Testis (tissue), 2 donors: ENCODE measurements at regions not wholly inside any gene's neighbourhood (a gene's known extent, or its start where the extent isn't known, plus 50 kb on each side); places are given as distances from the start of the nearest gene placed in this dataset.

Experiments
- DNase-seq: peaks from one replicate; pipeline ENCODE4 v3.0.0-alpha.2; 2019
- H3K27ac ChIP-seq, 2 donors: fragments of 200-600 bp; sonication (generic); one replicate each; pipeline ENCODE4 v1.5.1; 2019
- H3K27me3 ChIP-seq: fragments of 200-600 bp; sonication (generic); one replicate; pipeline ENCODE4 v1.5.1; 2019
- H3K36me3 ChIP-seq: fragments of 200-600 bp; sonication (generic); one replicate; pipeline ENCODE4 v1.5.1; 2017; ENCODE audit warnings: low read depth; ENCODE audit errors: missing control alignments
- H3K4me1 ChIP-seq: fragments of 200-600 bp; sonication (generic); one replicate; pipeline ENCODE4 v1.5.1; 2019
- H3K4me3 ChIP-seq, 2 donors: fragments of 200-600 bp; sonication (generic); one replicate each; pipeline ENCODE4 v1.5.1; 2017 to 2019
- H3K9me3 ChIP-seq: fragments of 200-600 bp; sonication (generic); one replicate; pipeline ENCODE4 v1.5.1; 2017
- POLR2A ChIP-seq: fragments of 450-650 bp; IDR thresholded peaks from one replicate; pipeline ENCODE4 v1.6.1; 2017; ENCODE audit warnings: antibody characterized with exemption, mild to moderate bottlenecking, moderate library complexity
- WGBS, 2 donors: methylation state at CpG; one replicate each; pipeline ENCODE4 v1.1.5; 2018; 5-methylcytosine and 5-hydroxymethylcytosine counted together
- intact Hi-C: fragments of 100-400 bp; cut with DNase I; formaldehyde crosslinking; loops from one replicate; pipeline ENCODE4 v1.15.1; 2023; ENCODE audit warnings: low total_unique reads
- TF ChIP-seq, protein P1 (sequence below), 3 experiments: fragments of 450-650 bp in 2 of 3; fragments of 200-600 bp in 1 of 3; sonication (generic) in 1 of 3; IDR thresholded peaks; one replicate each; pipeline ENCODE4 v1.5.1; 2016 to 2019; ENCODE audit warnings: antibody characterized with exemption in 3 of 3, mild to moderate bottlenecking in 2 of 3, moderate library complexity in 1 of 3

DNA sequence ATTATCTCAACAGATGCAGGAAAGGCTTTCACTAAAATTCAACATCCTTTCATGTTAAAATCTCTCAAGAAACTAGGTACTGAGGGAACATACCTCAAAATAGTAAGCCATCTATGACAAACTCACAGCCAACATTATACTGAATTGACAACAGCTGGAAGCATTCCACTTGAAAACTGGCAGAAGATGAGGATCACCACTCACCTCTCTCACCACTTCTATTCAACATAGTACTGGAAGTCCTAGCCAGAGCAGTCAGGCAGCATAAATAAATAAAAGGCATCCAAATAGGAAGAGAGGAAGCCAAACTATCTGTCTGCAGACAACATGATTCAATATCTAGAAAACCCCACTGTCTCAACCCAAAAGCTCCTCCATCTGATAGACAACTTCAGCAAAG, 203.6 kb upstream of the GRAMD2B start:
- no peak for TF ChIP-seq POLR2A
- TF ChIP-seq, protein P1, sequence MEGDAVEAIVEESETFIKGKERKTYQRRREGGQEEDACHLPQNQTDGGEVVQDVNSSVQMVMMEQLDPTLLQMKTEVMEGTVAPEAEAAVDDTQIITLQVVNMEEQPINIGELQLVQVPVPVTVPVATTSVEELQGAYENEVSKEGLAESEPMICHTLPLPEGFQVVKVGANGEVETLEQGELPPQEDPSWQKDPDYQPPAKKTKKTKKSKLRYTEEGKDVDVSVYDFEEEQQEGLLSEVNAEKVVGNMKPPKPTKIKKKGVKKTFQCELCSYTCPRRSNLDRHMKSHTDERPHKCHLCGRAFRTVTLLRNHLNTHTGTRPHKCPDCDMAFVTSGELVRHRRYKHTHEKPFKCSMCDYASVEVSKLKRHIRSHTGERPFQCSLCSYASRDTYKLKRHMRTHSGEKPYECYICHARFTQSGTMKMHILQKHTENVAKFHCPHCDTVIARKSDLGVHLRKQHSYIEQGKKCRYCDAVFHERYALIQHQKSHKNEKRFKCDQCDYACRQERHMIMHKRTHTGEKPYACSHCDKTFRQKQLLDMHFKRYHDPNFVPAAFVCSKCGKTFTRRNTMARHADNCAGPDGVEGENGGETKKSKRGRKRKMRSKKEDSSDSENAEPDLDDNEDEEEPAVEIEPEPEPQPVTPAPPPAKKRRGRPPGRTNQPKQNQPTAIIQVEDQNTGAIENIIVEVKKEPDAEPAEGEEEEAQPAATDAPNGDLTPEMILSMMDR (IDR thresholded peaks at IDR 0.05): no peak
- DNase-seq: no peak
- intact Hi-C loops: no loop called here
- Histone ChIP-seq H3K4me1 (no peaks in the 10 kb centered on the region), H3K27me3 (no peaks in the 10 kb centered on the region), H3K9me3 (no peaks in the 10 kb centered on the region), H3K36me3 (no peaks in the 10 kb centered on the region), H3K4me3 (no peak overlapping the region), H3K27ac (no peak overlapping the region)

DNA sequence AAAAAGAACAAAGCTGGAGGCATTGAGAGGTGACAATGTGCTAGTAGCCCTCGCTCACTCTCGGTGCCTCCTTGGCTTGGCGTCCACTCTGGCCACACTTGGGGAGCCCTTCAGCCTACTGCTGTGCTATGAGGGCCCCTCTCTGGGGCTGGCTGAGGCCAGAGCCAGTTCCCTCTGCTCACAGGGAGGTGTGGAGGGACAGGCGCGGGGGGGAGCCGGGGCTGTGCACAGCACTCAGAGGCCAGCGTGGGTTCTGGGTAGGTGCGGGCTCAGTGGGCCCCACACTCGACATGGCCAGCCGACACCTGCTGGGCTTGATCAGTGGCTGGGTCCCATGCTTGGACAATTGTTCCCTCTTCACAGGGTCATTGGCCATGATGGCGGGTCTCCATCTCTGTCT, 202.5 kb upstream of the GRAMD2B start:
- 77 to 88% methylated on average over 4 to 11 of the region's 11 CpGs for WGBS, 2 donors
- no peaks in the 10 kb centered on the region for H3K9me3 ChIP-seq
- DNase-seq: no peak
- H3K4me3 ChIP-seq: no peak overlapping the region
- intact Hi-C loops: no loop called here
- H3K27me3 ChIP-seq: no peaks in the 10 kb centered on the region
- H3K27ac ChIP-seq: no peak overlapping the region
- TF ChIP-seq, protein P1 (IDR thresholded peaks at IDR 0.05): no peak
- no peak for TF ChIP-seq POLR2A
- no peaks in the 10 kb centered on the region for H3K36me3 ChIP-seq
- H3K4me1 ChIP-seq: no peaks in the 10 kb centered on the region

DNA sequence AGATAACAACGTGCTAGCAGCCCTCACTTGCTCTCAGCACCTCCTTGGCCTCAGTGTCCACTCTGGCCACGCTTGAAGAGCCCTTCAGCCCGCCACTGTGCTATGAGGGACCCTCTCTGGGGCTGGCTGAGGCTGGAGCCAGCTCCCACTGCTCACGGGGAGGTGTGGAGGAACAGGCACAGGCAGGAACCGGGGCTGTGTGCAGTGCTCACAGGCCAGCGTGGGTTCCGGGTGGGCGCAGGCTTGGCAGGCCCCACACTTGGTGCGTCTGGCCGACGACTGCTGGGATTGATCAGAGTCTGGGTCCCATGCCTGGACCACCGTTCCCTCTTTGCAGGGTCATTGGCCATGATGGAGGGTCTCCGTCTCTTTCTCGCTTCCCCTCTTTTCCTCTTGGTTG, 194.3 kb upstream of the GRAMD2B start:
- H3K9me3 ChIP-seq: no peaks in the 10 kb centered on the region
- 93 to 96% methylated on average over 8 to 14 of the region's 14 CpGs for WGBS, 2 donors
- no peaks in the 10 kb centered on the region for H3K27me3 ChIP-seq
- no peaks in the 10 kb centered on the region for H3K4me1 ChIP-seq
- TF ChIP-seq, protein P1 (IDR thresholded peaks at IDR 0.05): no peak
- TF ChIP-seq POLR2A: no peak
- H3K36me3 ChIP-seq: no peaks in the 10 kb centered on the region
- no peak overlapping the region for H3K4me3 ChIP-seq
- no peak overlapping the region for H3K27ac ChIP-seq
- intact Hi-C loops: no loop called here
- no peak for DNase-seq

DNA sequence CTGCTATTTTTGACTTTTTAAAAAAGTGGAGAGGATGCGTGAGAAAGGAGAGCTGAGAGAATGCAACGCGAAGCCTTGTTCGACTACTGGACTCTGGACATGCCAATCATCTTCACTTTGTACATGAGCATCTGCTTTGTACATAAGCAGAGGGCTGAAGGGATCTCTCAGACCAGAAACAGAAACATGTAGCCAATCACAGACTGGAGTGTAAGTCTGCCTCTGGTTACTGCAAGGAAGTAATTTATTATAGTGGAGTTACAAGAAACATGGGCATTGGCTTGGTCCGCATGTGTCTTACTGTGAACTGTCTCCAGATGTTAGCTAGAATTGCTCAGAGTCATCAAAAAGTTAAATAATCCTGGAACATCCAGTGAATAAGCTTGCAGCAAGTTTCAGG, 190.0 kb upstream of the GRAMD2B start:
- H3K36me3 ChIP-seq: no peaks in the 10 kb centered on the region
- intact Hi-C loops: no loop called here
- 56 to 73% methylated on average over 5 of the region's 5 CpGs for WGBS, 2 donors
- TF ChIP-seq, protein P1 (IDR thresholded peaks at IDR 0.05): no peak
- TF ChIP-seq POLR2A: no peak
- no peak for DNase-seq
- H3K27me3 ChIP-seq: no peaks in the 10 kb centered on the region
- H3K4me3 ChIP-seq: no peak overlapping the region
- H3K4me1 ChIP-seq: no peaks in the 10 kb centered on the region
- no peaks in the 10 kb centered on the region for H3K9me3 ChIP-seq
- no peak overlapping the region for H3K27ac ChIP-seq

DNA sequence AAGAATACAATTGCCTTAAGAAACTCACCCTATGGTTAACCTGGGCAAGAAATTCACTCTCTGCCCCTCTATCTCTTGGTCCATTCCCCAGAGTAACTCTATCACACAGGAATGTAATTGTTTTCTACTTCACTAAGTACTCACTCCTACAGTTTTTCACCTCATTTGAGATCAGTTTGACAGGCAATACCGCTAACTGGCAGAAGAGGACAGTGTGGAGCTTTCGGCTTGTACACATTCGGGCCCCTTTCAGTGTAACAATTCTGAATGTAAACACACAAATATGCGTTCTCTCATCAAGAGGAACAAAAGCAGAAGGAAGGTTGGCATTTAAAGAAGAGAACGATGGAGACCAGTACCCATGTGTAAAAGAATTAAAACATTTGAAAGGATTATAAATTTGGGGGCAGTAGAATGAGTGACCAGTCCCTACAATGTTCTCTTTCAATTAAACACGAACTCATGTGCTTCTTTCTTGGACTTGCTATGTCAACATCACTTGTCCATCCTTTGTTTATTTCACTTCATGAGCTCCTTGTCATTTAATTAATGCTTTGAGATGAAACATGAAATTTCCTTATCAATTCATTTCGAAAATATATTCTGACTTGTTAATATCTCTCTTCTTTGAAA, 188.5 kb upstream of the GRAMD2B start:
- no peak overlapping the region for H3K4me3 ChIP-seq
- no peak overlapping the region for H3K27ac ChIP-seq
- H3K4me1 ChIP-seq: no peaks in the 10 kb centered on the region
- 50 to 61% methylated on average over 7 of the region's 7 CpGs for WGBS, 2 donors
- peak; percentile 40 for DNase-seq
- no peaks in the 10 kb centered on the region for H3K27me3 ChIP-seq
- no peaks in the 10 kb centered on the region for H3K36me3 ChIP-seq
- H3K9me3 ChIP-seq: no peaks in the 10 kb centered on the region
- intact Hi-C loops: no loop called here
- no peak for TF ChIP-seq POLR2A
- TF ChIP-seq, protein P1 (IDR thresholded peaks at IDR 0.05): peak in 2 of 3 experiments; percentile 48 to 53
